ENCODE measurements at regions not wholly inside any gene's neighbourhood (a gene's known extent, or its start where the extent isn't known, plus 50 kb on each side); places are given as distances from the start of the nearest gene placed in this dataset.

GRCh38 chr2:237190966-237191713, 105.5 kb downstream of the COPS8 start:
- Histone ChIP-seq H3F3A (ENCODE audit: control insufficient read depth, insufficient read depth) (no peaks in the 10 kb centered on the region), H4K20me1 (ENCODE audit: control insufficient read depth, insufficient read depth, low read depth, low read length) (no peaks in the 10 kb centered on the region), H3K27me3 (ENCODE audit: control insufficient read depth, low read length) (no peaks in the 10 kb centered on the region), H3K9me3 (ENCODE audit: control insufficient read depth, insufficient read depth, low read length) (no peaks in the 10 kb centered on the region), H3K36me3 (ENCODE audit: control insufficient read depth, low read length) (no peaks in the 10 kb centered on the region), H3K9me2 (replicated peaks; ENCODE audit: control insufficient read depth, low read length) (no peaks in the 10 kb centered on the region), H3K4me1 (ENCODE audit: control insufficient read depth, low read length) (no peaks in the 10 kb centered on the region), H3K4me2 (ENCODE audit: low read length) (no peak overlapping the region), H3K27ac (ENCODE audit: low read depth, low read length) (no peak overlapping the region), H3K4me3 (ENCODE audit: low read length) (no peak overlapping the region), H3K79me2 (ENCODE audit: control insufficient read depth, low read length) (no peaks in the 10 kb centered on the region)
- TF ChIP-seq EZH2phosphoT487 (IDR thresholded peaks at IDR 0.05; ENCODE audit: borderline replicate concordance, low read length) = no peak
- TF ChIP-seq, protein P1, sequence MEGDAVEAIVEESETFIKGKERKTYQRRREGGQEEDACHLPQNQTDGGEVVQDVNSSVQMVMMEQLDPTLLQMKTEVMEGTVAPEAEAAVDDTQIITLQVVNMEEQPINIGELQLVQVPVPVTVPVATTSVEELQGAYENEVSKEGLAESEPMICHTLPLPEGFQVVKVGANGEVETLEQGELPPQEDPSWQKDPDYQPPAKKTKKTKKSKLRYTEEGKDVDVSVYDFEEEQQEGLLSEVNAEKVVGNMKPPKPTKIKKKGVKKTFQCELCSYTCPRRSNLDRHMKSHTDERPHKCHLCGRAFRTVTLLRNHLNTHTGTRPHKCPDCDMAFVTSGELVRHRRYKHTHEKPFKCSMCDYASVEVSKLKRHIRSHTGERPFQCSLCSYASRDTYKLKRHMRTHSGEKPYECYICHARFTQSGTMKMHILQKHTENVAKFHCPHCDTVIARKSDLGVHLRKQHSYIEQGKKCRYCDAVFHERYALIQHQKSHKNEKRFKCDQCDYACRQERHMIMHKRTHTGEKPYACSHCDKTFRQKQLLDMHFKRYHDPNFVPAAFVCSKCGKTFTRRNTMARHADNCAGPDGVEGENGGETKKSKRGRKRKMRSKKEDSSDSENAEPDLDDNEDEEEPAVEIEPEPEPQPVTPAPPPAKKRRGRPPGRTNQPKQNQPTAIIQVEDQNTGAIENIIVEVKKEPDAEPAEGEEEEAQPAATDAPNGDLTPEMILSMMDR (IDR thresholded peaks at IDR 0.05; ENCODE audit: low read depth, low read length, poor library complexity, severe bottlenecking) = no peak

DNA sequence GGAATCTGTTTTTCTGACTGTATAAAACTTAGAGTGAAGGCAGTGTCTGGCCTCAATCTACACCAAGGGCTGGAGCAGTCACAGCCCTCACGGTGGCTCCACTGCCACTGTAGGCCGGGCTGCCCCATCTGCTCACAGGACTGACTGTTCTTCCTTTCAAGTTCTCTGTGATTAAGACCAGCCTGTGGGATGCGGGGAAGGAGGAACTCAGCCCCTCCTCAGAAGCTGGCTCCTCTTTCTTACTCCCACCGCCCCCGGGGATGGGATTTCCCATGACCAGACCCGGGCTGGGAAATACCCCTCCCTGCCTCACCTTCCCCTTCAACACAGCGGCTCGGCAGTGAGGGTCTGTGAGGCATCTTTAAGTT, 106.0 kb downstream of the COPS8 start:
- H4K20me1 ChIP-seq (ENCODE audit: control insufficient read depth, insufficient read depth, low read depth, low read length) = no peaks in the 10 kb centered on the region
- no peaks in the 10 kb centered on the region for H3K27me3 ChIP-seq (ENCODE audit: control insufficient read depth, low read length)
- no peaks in the 10 kb centered on the region for H3F3A ChIP-seq (ENCODE audit: control insufficient read depth, insufficient read depth)
- H3K36me3 ChIP-seq (ENCODE audit: control insufficient read depth, low read length) = no peaks in the 10 kb centered on the region
- H3K4me1 ChIP-seq (ENCODE audit: control insufficient read depth, low read length) = no peaks in the 10 kb centered on the region
- H3K4me3 ChIP-seq (ENCODE audit: low read length) = no peak overlapping the region
- H3K79me2 ChIP-seq (ENCODE audit: control insufficient read depth, low read length) = no peaks in the 10 kb centered on the region
- no peak overlapping the region for H3K27ac ChIP-seq (ENCODE audit: low read depth, low read length)
- TF ChIP-seq, protein P1 (IDR thresholded peaks at IDR 0.05; ENCODE audit: low read depth, low read length, poor library complexity, severe bottlenecking) = no peak
- no peak for TF ChIP-seq EZH2phosphoT487 (IDR thresholded peaks at IDR 0.05; ENCODE audit: borderline replicate concordance, low read length)
- H3K4me2 ChIP-seq (ENCODE audit: low read length) = no peak overlapping the region
- no peaks in the 10 kb centered on the region for H3K9me3 ChIP-seq (ENCODE audit: control insufficient read depth, insufficient read depth, low read length)
- H3K9me2 ChIP-seq (replicated peaks; ENCODE audit: control insufficient read depth, low read length) = no peaks in the 10 kb centered on the region

DNA sequence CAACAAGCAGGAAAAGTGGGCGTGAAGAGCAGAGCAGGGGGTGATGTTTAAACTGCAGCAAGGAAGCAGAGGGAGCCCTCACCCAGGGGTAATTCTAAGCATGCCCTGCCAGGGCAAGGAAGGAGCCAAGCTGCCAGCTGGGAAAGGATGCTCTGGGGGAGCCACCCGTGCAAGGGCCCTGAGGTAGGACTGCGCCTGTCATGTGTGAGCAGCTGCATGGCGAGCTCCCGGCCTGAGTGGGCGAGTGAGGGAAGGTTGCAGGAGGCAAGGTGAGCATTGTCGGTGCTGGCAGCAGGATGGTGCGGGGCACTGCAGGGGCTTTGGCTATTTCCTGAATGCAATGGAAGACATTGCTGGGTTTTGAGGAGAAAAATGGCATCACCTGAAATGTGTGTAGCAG, 107.2 kb downstream of the COPS8 start:
- no peak overlapping the region for H3K4me2 ChIP-seq (ENCODE audit: low read length)
- no peak for TF ChIP-seq EZH2phosphoT487 (IDR thresholded peaks at IDR 0.05; ENCODE audit: borderline replicate concordance, low read length)
- TF ChIP-seq, protein P1 (IDR thresholded peaks at IDR 0.05; ENCODE audit: low read depth, low read length, poor library complexity, severe bottlenecking) = no peak
- H3K4me1 ChIP-seq (ENCODE audit: control insufficient read depth, low read length) = no peaks in the 10 kb centered on the region
- no peaks in the 10 kb centered on the region for H3K9me2 ChIP-seq (replicated peaks; ENCODE audit: control insufficient read depth, low read length)
- H4K20me1 ChIP-seq (ENCODE audit: control insufficient read depth, insufficient read depth, low read depth, low read length) = no peaks in the 10 kb centered on the region
- H3F3A ChIP-seq (ENCODE audit: control insufficient read depth, insufficient read depth) = no peaks in the 10 kb centered on the region
- no peak overlapping the region for H3K4me3 ChIP-seq (ENCODE audit: low read length)
- no peaks in the 10 kb centered on the region for H3K9me3 ChIP-seq (ENCODE audit: control insufficient read depth, insufficient read depth, low read length)
- H3K79me2 ChIP-seq (ENCODE audit: control insufficient read depth, low read length) = no peaks in the 10 kb centered on the region
- H3K27ac ChIP-seq (ENCODE audit: low read depth, low read length) = no peak overlapping the region
- H3K36me3 ChIP-seq (ENCODE audit: control insufficient read depth, low read length) = no peaks in the 10 kb centered on the region
- no peaks in the 10 kb centered on the region for H3K27me3 ChIP-seq (ENCODE audit: control insufficient read depth, low read length)
